ENCODE measurements at regions not wholly inside any gene's neighbourhood (a gene's known extent, or its start where the extent isn't known, plus 50 kb on each side); places are given as distances from the start of the nearest gene placed in this dataset.

GRCh38 chr6:80446454-80447045 lies 340.1 kb downstream of the BCKDHB start:
- no peak for TF ChIP-seq CTCF (IDR thresholded peaks at IDR 0.05; ENCODE audit: low read depth, low read length, missing control alignments)
- DNase-seq (ENCODE audit: low read depth) = no peak
- H3K4me3 ChIP-seq (ENCODE audit: low read depth, low read length) = no peak overlapping the region
- in situ Hi-C loops (cut with HindIII; ENCODE audit: low sequenced_read_pairs) = no loop called here

GRCh38 chr6:80445751-80446150 lies 339.3 kb downstream of the BCKDHB start:
- DNase-seq (ENCODE audit: low read depth) = no peak
- in situ Hi-C loops (cut with HindIII; ENCODE audit: low sequenced_read_pairs) = no loop called here
- TF ChIP-seq CTCF (IDR thresholded peaks at IDR 0.05; ENCODE audit: low read depth, low read length, missing control alignments) = no peak
- no peak overlapping the region for H3K4me3 ChIP-seq (ENCODE audit: low read depth, low read length)

GRCh38 chr6:80442366-80442765 lies 335.9 kb downstream of the BCKDHB start:
- DNase-seq (ENCODE audit: low read depth) = no peak
- no peak overlapping the region for H3K4me3 ChIP-seq (ENCODE audit: low read depth, low read length)
- in situ Hi-C loops (cut with HindIII; ENCODE audit: low sequenced_read_pairs) = no loop called here
- TF ChIP-seq CTCF (IDR thresholded peaks at IDR 0.05; ENCODE audit: low read depth, low read length, missing control alignments) = no peak

GRCh38 chr6:80441131-80441530 lies 334.7 kb downstream of the BCKDHB start:
- TF ChIP-seq CTCF (IDR thresholded peaks at IDR 0.05; ENCODE audit: low read depth, low read length, missing control alignments) = no peak
- DNase-seq (ENCODE audit: low read depth) = no peak
- H3K4me3 ChIP-seq (ENCODE audit: low read depth, low read length) = no peak overlapping the region
- in situ Hi-C loops (cut with HindIII; ENCODE audit: low sequenced_read_pairs) = no loop called here

GRCh38 chr6:80440496-80441115 lies 334.1 kb downstream of the BCKDHB start:
- in situ Hi-C loops (cut with HindIII; ENCODE audit: low sequenced_read_pairs) = no loop called here
- no peak for TF ChIP-seq CTCF (IDR thresholded peaks at IDR 0.05; ENCODE audit: low read depth, low read length, missing control alignments)
- DNase-seq (ENCODE audit: low read depth) = no peak
- H3K4me3 ChIP-seq (ENCODE audit: low read depth, low read length) = no peak overlapping the region

GRCh38 chr6:80439721-80440470 lies 333.4 kb downstream of the BCKDHB start:
- no peak for DNase-seq (ENCODE audit: low read depth)
- in situ Hi-C loops (cut with HindIII; ENCODE audit: low sequenced_read_pairs) = no loop called here
- H3K4me3 ChIP-seq (ENCODE audit: low read depth, low read length) = no peak overlapping the region
- no peak for TF ChIP-seq CTCF (IDR thresholded peaks at IDR 0.05; ENCODE audit: low read depth, low read length, missing control alignments)
